ENCODE measurements at regions not wholly inside any gene's neighbourhood (a gene's known extent, or its start where the extent isn't known, plus 50 kb on each side); places are given as distances from the start of the nearest gene placed in this dataset.

- no peak overlapping the region for H3K27ac ChIP-seq (ENCODE audit: low read length)
- H3K9me3 ChIP-seq (ENCODE audit: low read length): no peaks in the 10 kb centered on the region
- no peaks in the 10 kb centered on the region for H3K27me3 ChIP-seq (ENCODE audit: low read length)
- DNase-seq: no peak
- H2AFZ ChIP-seq (ENCODE audit: low read length): no peak overlapping the region
- no peaks in the 10 kb centered on the region for H3K36me3 ChIP-seq (ENCODE audit: insufficient read depth, low read length)
- H4K20me1 ChIP-seq (ENCODE audit: insufficient read depth, low read depth, low read length): no peaks in the 10 kb centered on the region
- H3K4me3 ChIP-seq (ENCODE audit: low read length): no peak overlapping the region
- no peaks in the 10 kb centered on the region for H3K4me1 ChIP-seq (ENCODE audit: low read length)
- no peaks in the 10 kb centered on the region for H3K9me2 ChIP-seq (replicated peaks; ENCODE audit: insufficient read depth, low read length)
- H3K9ac ChIP-seq (ENCODE audit: low read length): no peak overlapping the region
- no peak overlapping the region for H3K4me2 ChIP-seq (ENCODE audit: low read depth, low read length, poor library complexity, severe bottlenecking)
- H3K79me2 ChIP-seq (ENCODE audit: low read length): no peaks in the 10 kb centered on the region
Observed at GRCh38 chr6:71171497-71172070, 117.0 kb upstream of the OGFRL1 start.

GRCh38 chr6:71179249-71179885 lies 109.2 kb upstream of the OGFRL1 start:
- Histone ChIP-seq H3K27ac (ENCODE audit: low read length) (no peak overlapping the region), H3K4me2 (ENCODE audit: low read depth, low read length, poor library complexity, severe bottlenecking) (no peak overlapping the region), H3K79me2 (ENCODE audit: low read length) (no peaks in the 10 kb centered on the region), H3K27me3 (ENCODE audit: low read length) (no peaks in the 10 kb centered on the region), H3K36me3 (ENCODE audit: insufficient read depth, low read length) (no peaks in the 10 kb centered on the region), H4K20me1 (ENCODE audit: insufficient read depth, low read depth, low read length) (no peaks in the 10 kb centered on the region), H3K4me3 (ENCODE audit: low read length) (no peak overlapping the region), H3K9ac (ENCODE audit: low read length) (no peak overlapping the region), H2AFZ (ENCODE audit: low read length) (no peak overlapping the region), H3K9me2 (replicated peaks; ENCODE audit: insufficient read depth, low read length) (no peaks in the 10 kb centered on the region), H3K9me3 (ENCODE audit: low read length) (no peaks in the 10 kb centered on the region), H3K4me1 (ENCODE audit: low read length) (no peaks in the 10 kb centered on the region)
- no peak for DNase-seq

- no peaks in the 10 kb centered on the region for H3K79me2 ChIP-seq (ENCODE audit: low read length)
- no peaks in the 10 kb centered on the region for H4K20me1 ChIP-seq (ENCODE audit: insufficient read depth, low read depth, low read length)
- H3K4me2 ChIP-seq (ENCODE audit: low read depth, low read length, poor library complexity, severe bottlenecking): no peak overlapping the region
- no peak for DNase-seq
- no peak overlapping the region for H3K27ac ChIP-seq (ENCODE audit: low read length)
- H3K9ac ChIP-seq (ENCODE audit: low read length): no peak overlapping the region
- H3K9me2 ChIP-seq (replicated peaks; ENCODE audit: insufficient read depth, low read length): no peaks in the 10 kb centered on the region
- H3K9me3 ChIP-seq (ENCODE audit: low read length): no peaks in the 10 kb centered on the region
- H3K4me1 ChIP-seq (ENCODE audit: low read length): no peaks in the 10 kb centered on the region
- no peaks in the 10 kb centered on the region for H3K36me3 ChIP-seq (ENCODE audit: insufficient read depth, low read length)
- no peak overlapping the region for H2AFZ ChIP-seq (ENCODE audit: low read length)
- no peak overlapping the region for H3K4me3 ChIP-seq (ENCODE audit: low read length)
- no peaks in the 10 kb centered on the region for H3K27me3 ChIP-seq (ENCODE audit: low read length)
Observed at GRCh38 chr6:71181565-71181964, 107.0 kb upstream of the OGFRL1 start.

- Histone ChIP-seq H3K4me2 (ENCODE audit: low read depth, low read length, poor library complexity, severe bottlenecking) (no peak overlapping the region), H3K36me3 (ENCODE audit: insufficient read depth, low read length) (no peaks in the 10 kb centered on the region), H3K79me2 (ENCODE audit: low read length) (no peaks in the 10 kb centered on the region), H3K27me3 (ENCODE audit: low read length) (no peaks in the 10 kb centered on the region), H4K20me1 (ENCODE audit: insufficient read depth, low read depth, low read length) (no peaks in the 10 kb centered on the region), H3K9me2 (replicated peaks; ENCODE audit: insufficient read depth, low read length) (no peaks in the 10 kb centered on the region), H3K27ac (ENCODE audit: low read length) (no peak overlapping the region), H2AFZ (ENCODE audit: low read length) (no peak overlapping the region), H3K4me1 (ENCODE audit: low read length) (no peaks in the 10 kb centered on the region), H3K4me3 (ENCODE audit: low read length) (no peak overlapping the region), H3K9ac (ENCODE audit: low read length) (no peak overlapping the region), H3K9me3 (ENCODE audit: low read length) (no peaks in the 10 kb centered on the region)
- DNase-seq: no peak
Observed at GRCh38 chr6:71187141-71187540, 101.5 kb upstream of the OGFRL1 start.

- no peak overlapping the region for H3K9ac ChIP-seq (ENCODE audit: low read length)
- H4K20me1 ChIP-seq (ENCODE audit: insufficient read depth, low read depth, low read length): no peaks in the 10 kb centered on the region
- H3K9me3 ChIP-seq (ENCODE audit: low read length): no peaks in the 10 kb centered on the region
- no peak overlapping the region for H2AFZ ChIP-seq (ENCODE audit: low read length)
- H3K36me3 ChIP-seq (ENCODE audit: insufficient read depth, low read length): no peaks in the 10 kb centered on the region
- DNase-seq: peak; percentile 72
- no peak overlapping the region for H3K4me3 ChIP-seq (ENCODE audit: low read length)
- H3K4me2 ChIP-seq (ENCODE audit: low read depth, low read length, poor library complexity, severe bottlenecking): no peak overlapping the region
- H3K79me2 ChIP-seq (ENCODE audit: low read length): no peaks in the 10 kb centered on the region
- no peak overlapping the region for H3K27ac ChIP-seq (ENCODE audit: low read length)
- no peaks in the 10 kb centered on the region for H3K4me1 ChIP-seq (ENCODE audit: low read length)
- no peaks in the 10 kb centered on the region for H3K27me3 ChIP-seq (ENCODE audit: low read length)
- H3K9me2 ChIP-seq (replicated peaks; ENCODE audit: insufficient read depth, low read length): no peaks in the 10 kb centered on the region
Observed at GRCh38 chr6:71190809-71191208, 97.8 kb upstream of the OGFRL1 start.

- Histone ChIP-seq H4K20me1 (ENCODE audit: insufficient read depth, low read depth, low read length) (no peaks in the 10 kb centered on the region), H3K27me3 (ENCODE audit: low read length) (no peaks in the 10 kb centered on the region), H3K27ac (ENCODE audit: low read length) (no peak overlapping the region), H3K4me3 (ENCODE audit: low read length) (no peak overlapping the region), H3K9ac (ENCODE audit: low read length) (no peak overlapping the region), H3K36me3 (ENCODE audit: insufficient read depth, low read length) (no peaks in the 10 kb centered on the region), H3K4me1 (ENCODE audit: low read length) (no peaks in the 10 kb centered on the region), H3K79me2 (ENCODE audit: low read length) (no peaks in the 10 kb centered on the region), H3K9me3 (ENCODE audit: low read length) (no peaks in the 10 kb centered on the region), H3K4me2 (ENCODE audit: low read depth, low read length, poor library complexity, severe bottlenecking) (no peak overlapping the region), H2AFZ (ENCODE audit: low read length) (no peak overlapping the region), H3K9me2 (replicated peaks; ENCODE audit: insufficient read depth, low read length) (no peaks in the 10 kb centered on the region)
- DNase-seq: no peak
Observed at GRCh38 chr6:71194724-71195123, 93.9 kb upstream of the OGFRL1 start.

GRCh38 chr6:71197267-71197666 lies 91.3 kb upstream of the OGFRL1 start:
- no peak overlapping the region for H3K9ac ChIP-seq (ENCODE audit: low read length)
- H3K4me3 ChIP-seq (ENCODE audit: low read length): no peak overlapping the region
- H3K27me3 ChIP-seq (ENCODE audit: low read length): no peaks in the 10 kb centered on the region; the same call in 1 of the 2 replicates
- H3K4me1 ChIP-seq (ENCODE audit: low read length): no peaks in the 10 kb centered on the region
- no peak overlapping the region for H2AFZ ChIP-seq (ENCODE audit: low read length)
- H3K79me2 ChIP-seq (ENCODE audit: low read length): no peaks in the 10 kb centered on the region
- no peaks in the 10 kb centered on the region for H3K9me3 ChIP-seq (ENCODE audit: low read length)
- no peak for DNase-seq
- H3K4me2 ChIP-seq (ENCODE audit: low read depth, low read length, poor library complexity, severe bottlenecking): no peak overlapping the region
- H3K9me2 ChIP-seq (replicated peaks; ENCODE audit: insufficient read depth, low read length): no peaks in the 10 kb centered on the region
- no peak overlapping the region for H3K27ac ChIP-seq (ENCODE audit: low read length)
- no peaks in the 10 kb centered on the region for H3K36me3 ChIP-seq (ENCODE audit: insufficient read depth, low read length)
- no peaks in the 10 kb centered on the region for H4K20me1 ChIP-seq (ENCODE audit: insufficient read depth, low read depth, low read length)

- Histone ChIP-seq H3K27ac (ENCODE audit: low read length) (no peak overlapping the region), H4K20me1 (ENCODE audit: insufficient read depth, low read depth, low read length) (no peaks in the 10 kb centered on the region), H3K9ac (ENCODE audit: low read length) (no peak overlapping the region), H3K27me3 (ENCODE audit: low read length) (no peaks in the 10 kb centered on the region; the same call in 1 of the 2 replicates), H3K9me3 (ENCODE audit: low read length) (no peaks in the 10 kb centered on the region), H3K36me3 (ENCODE audit: insufficient read depth, low read length) (no peaks in the 10 kb centered on the region), H2AFZ (ENCODE audit: low read length) (no peak overlapping the region), H3K4me3 (ENCODE audit: low read length) (no peak overlapping the region), H3K4me1 (ENCODE audit: low read length) (no peaks in the 10 kb centered on the region), H3K4me2 (ENCODE audit: low read depth, low read length, poor library complexity, severe bottlenecking) (no peak overlapping the region), H3K9me2 (replicated peaks; ENCODE audit: insufficient read depth, low read length) (no peaks in the 10 kb centered on the region), H3K79me2 (ENCODE audit: low read length) (no peaks in the 10 kb centered on the region)
- DNase-seq: no peak
Observed at GRCh38 chr6:71197780-71198179, 90.8 kb upstream of the OGFRL1 start.
